KMS-11 (cell line): ENCODE measurements at regions not wholly inside any gene's neighbourhood (a gene's known extent, or its start where the extent isn't known, plus 50 kb on each side); places are given as distances from the start of the nearest gene placed in this dataset.

ENCODE experiments used
- H2AFZ ChIP-seq: fragments of 200-600 bp; sonication (generic); 2 replicates; pipeline ENCODE4 v1.6.1; 2016; ENCODE audit warnings: antibody characterized with exemption, mixed run types, low read depth
- H3K27ac ChIP-seq: fragments of 200-600 bp; sonication (generic); 2 replicates; pipeline ENCODE4 v1.6.1; 2016; ENCODE audit warnings: mild to moderate bottlenecking, mixed run types
- H3K27me3 ChIP-seq: fragments of 200-600 bp; sonication (generic); 2 replicates; pipeline ENCODE4 v1.6.1; 2017; ENCODE audit warnings: mild to moderate bottlenecking, low read depth, mixed run types, moderate library complexity; ENCODE audit not compliant: insufficient read depth
- H3K36me3 ChIP-seq: fragments of 200-600 bp; sonication (generic); 2 replicates; pipeline ENCODE4 v1.6.1; 2017; ENCODE audit warnings: mild to moderate bottlenecking, mixed run types; ENCODE audit not compliant: insufficient read depth
- H3K4me1 ChIP-seq: fragments of 200-600 bp; sonication (generic); 2 replicates; pipeline ENCODE4 v1.6.1; 2016; ENCODE audit warnings: mild to moderate bottlenecking, low read depth, mixed run types; ENCODE audit not compliant: poor library complexity, severe bottlenecking
- H3K4me2 ChIP-seq: fragments of 200-600 bp; sonication (generic); 2 replicates; pipeline ENCODE4 v1.7.0; 2016; ENCODE audit warnings: mild to moderate bottlenecking, mixed run types
- H3K4me3 ChIP-seq: fragments of 200-600 bp; sonication (generic); IDR thresholded peaks from 2 replicates; pipeline ENCODE4 v1.6.1; 2017; ENCODE audit warnings: low read depth, low read length, mixed read lengths; ENCODE audit not compliant: insufficient read depth
- H3K79me2 ChIP-seq: fragments of 200-600 bp; sonication (generic); 2 replicates; pipeline ENCODE4 v1.6.1; 2016; ENCODE audit warnings: low read depth, mixed run types; ENCODE audit not compliant: insufficient read depth
- H3K9ac ChIP-seq: fragments of 200-600 bp; sonication (generic); 2 replicates; pipeline ENCODE4 v1.6.1; 2016; ENCODE audit warnings: mild to moderate bottlenecking, mixed run types
- H4K20me1 ChIP-seq: fragments of 200-600 bp; sonication (generic); 2 replicates; pipeline ENCODE4 v1.6.1; 2016; ENCODE audit warnings: mild to moderate bottlenecking, mixed run types; ENCODE audit not compliant: insufficient read depth
- CTCF ChIP-seq: fragments of 200-600 bp; sonication (generic); conservative IDR thresholded peaks from 2 replicates; pipeline ENCODE4 v1.6.1; 2017; ENCODE audit warnings: low read depth, mild to moderate bottlenecking, antibody characterized with exemption, low read length, moderate library complexity, mixed read lengths

GRCh38 chr4:95614684-95615205, 66.0 kb upstream of the UNC5C start:
- H3K36me3 ChIP-seq = no peaks in the 10 kb centered on the region
- H3K27me3 ChIP-seq = no peaks in the 10 kb centered on the region
- no peak for TF ChIP-seq CTCF
- peaks cover 8% of the 10 kb centered on the region for H3K4me1 ChIP-seq
- H3K79me2 ChIP-seq = no peaks in the 10 kb centered on the region
- H4K20me1 ChIP-seq = no peaks in the 10 kb centered on the region
- no peak overlapping the region for H3K27ac ChIP-seq
- no peak overlapping the region for H3K4me3 ChIP-seq
- H3K4me2 ChIP-seq = no peak overlapping the region
- H3K9ac ChIP-seq = no peak overlapping the region
- H2AFZ ChIP-seq = no peak overlapping the region

GRCh38 chr4:95610061-95610569, 61.3 kb upstream of the UNC5C start:
- Histone ChIP-seq H3K4me2 (no peak overlapping the region; the same call in 1 of the 2 replicates), H3K27ac (no peak overlapping the region), H3K79me2 (no peaks in the 10 kb centered on the region), H3K27me3 (no peaks in the 10 kb centered on the region), H3K4me1 (peaks cover 18% of the 10 kb centered on the region), H3K9ac (no peak overlapping the region), H4K20me1 (no peaks in the 10 kb centered on the region), H3K36me3 (no peaks in the 10 kb centered on the region), H3K4me3 (no peak overlapping the region), H2AFZ (no peak overlapping the region)
- no peak for TF ChIP-seq CTCF

GRCh38 chr4:95606739-95607138, 58.0 kb upstream of the UNC5C start:
- Histone ChIP-seq H3K36me3 (no peaks in the 10 kb centered on the region), H3K9ac (no peak overlapping the region), H2AFZ (peak overlapping the region; percentile 21; the same call in 1 of the 2 replicates), H3K4me1 (peaks cover 18% of the 10 kb centered on the region), H3K4me3 (no peak overlapping the region), H3K4me2 (0 out of 2 replicates have a peak overlapping the region, but pooled peaks have one; percentile 28), H4K20me1 (no peaks in the 10 kb centered on the region), H3K27me3 (no peaks in the 10 kb centered on the region), H3K27ac (no peak overlapping the region), H3K79me2 (no peaks in the 10 kb centered on the region)
- no peak for TF ChIP-seq CTCF

- H3K9ac ChIP-seq = no peak overlapping the region
- H2AFZ ChIP-seq = no peak overlapping the region
- no peak for TF ChIP-seq CTCF
- no peaks in the 10 kb centered on the region for H3K27me3 ChIP-seq
- no peak overlapping the region for H3K4me3 ChIP-seq
- H3K4me1 ChIP-seq = peaks cover 29% of the 10 kb centered on the region
- no peaks in the 10 kb centered on the region for H3K79me2 ChIP-seq
- no peak overlapping the region for H3K4me2 ChIP-seq
- H4K20me1 ChIP-seq = no peaks in the 10 kb centered on the region
- no peaks in the 10 kb centered on the region for H3K36me3 ChIP-seq
- no peak overlapping the region for H3K27ac ChIP-seq
Measured at GRCh38 chr4:95603393-95603792, 54.6 kb upstream of the UNC5C start.
